Thyroid gland (tissue), 4 donors: ENCODE measurements at regions not wholly inside any gene's neighbourhood (a gene's known extent, or its start where the extent isn't known, plus 50 kb on each side); places are given as distances from the start of the nearest gene placed in this dataset.

Experiments
- CTCF ChIP-seq, 6 experiments: fragments of 200-600 bp in 3 of 6; fragments of 450-650 bp in 3 of 6; sonication (generic) in 3 of 6; IDR thresholded peaks; one replicate each; pipeline ENCODE4 v1.5.1; 2016 to 2019; ENCODE audit warnings: antibody characterized with exemption in 6 of 6, mild to moderate bottlenecking in 2 of 6, inconsistent platforms in 1 of 6, moderate library complexity in 1 of 6
- POLR2A ChIP-seq, 2 donors: fragments of 450-650 bp; IDR thresholded peaks; one replicate each; pipeline ENCODE4 v1.6.1; 2017; ENCODE audit warnings: antibody characterized with exemption in 2 of 2, mild to moderate bottlenecking in 2 of 2, moderate library complexity in 1 of 2

GRCh38 chrX:87874043-87874442 is 356.4 kb downstream of the KLHL4 start:
- TF ChIP-seq CTCF (IDR thresholded peaks at IDR 0.05) (no peak), POLR2A (IDR thresholded peaks at IDR 0.05) (no peak)
